Trophoblast cell (in vitro differentiated cells and primary cell): ENCODE measurements at regions not wholly inside any gene's neighbourhood (a gene's known extent, or its start where the extent isn't known, plus 50 kb on each side); places are given as distances from the start of the nearest gene placed in this dataset.
A peak's percentile ranks its signal among the peaks of the same experiment; 100 is the strongest.

Experiments used
- DNase-seq, 2 donors: peaks; one replicate each; pipeline ENCODE4 v3.0.0-alpha.2; 2016
- H2AFZ ChIP-seq: 2 replicates; pipeline ENCODE4 v1.6.1; 2013; ENCODE audit warnings: low read length, moderate library complexity, mild to moderate bottlenecking; ENCODE audit not compliant: insufficient read depth, poor library complexity
- H2AK5ac ChIP-seq: 2 replicates; pipeline ENCODE4 v1.6.1; 2013; ENCODE audit warnings: mild to moderate bottlenecking, low read length
- H2BK120ac ChIP-seq: 2 replicates; pipeline ENCODE4 v1.6.1; 2013; ENCODE audit warnings: low read length, mild to moderate bottlenecking, moderate library complexity; ENCODE audit not compliant: insufficient read depth, poor library complexity
- H2BK12ac ChIP-seq: 2 replicates; pipeline ENCODE4 v1.6.1; 2013; ENCODE audit warnings: mild to moderate bottlenecking, low read length, moderate library complexity
- H2BK5ac ChIP-seq: 2 replicates; pipeline ENCODE4 v1.6.1; 2013; ENCODE audit warnings: low read length, low read depth, moderate library complexity, mild to moderate bottlenecking; ENCODE audit not compliant: poor library complexity
- H3K14ac ChIP-seq: 2 replicates; pipeline ENCODE4 v1.6.1; 2013; ENCODE audit warnings: mild to moderate bottlenecking, low read length
- H3K18ac ChIP-seq: 2 replicates; pipeline ENCODE4 v1.6.1; 2013; ENCODE audit warnings: mild to moderate bottlenecking, low read length
- H3K23ac ChIP-seq: 2 replicates; pipeline ENCODE4 v1.6.1; 2013; ENCODE audit warnings: low read length
- H3K27ac ChIP-seq: 2 replicates; pipeline ENCODE4 v1.5.1; 2013; ENCODE audit warnings: low read depth, mild to moderate bottlenecking, inconsistent platforms, low read length, moderate library complexity
- H3K27me3 ChIP-seq: 2 replicates; pipeline ENCODE4 v1.6.1; 2013; ENCODE audit warnings: inconsistent platforms, mild to moderate bottlenecking, low read length, moderate library complexity; ENCODE audit not compliant: insufficient read depth
- H3K36me3 ChIP-seq, 2 experiments: 1 replicate in 1 of 2; 2 replicates in 1 of 2; pipeline ENCODE4 v1.6.1; 2013; ENCODE audit warnings: low read length in 2 of 2, mild to moderate bottlenecking in 2 of 2, moderate library complexity in 1 of 2; ENCODE audit not compliant: insufficient read depth in 2 of 2, control insufficient read depth in 1 of 2
- H3K4ac ChIP-seq: 2 replicates; pipeline ENCODE4 v1.6.1; 2013; ENCODE audit warnings: low read depth, mild to moderate bottlenecking, low read length, moderate library complexity
- H3K4me1 ChIP-seq, 2 experiments: 1 replicate in 1 of 2; 2 replicates in 1 of 2; pipeline ENCODE4 v1.6.1; 2013; ENCODE audit warnings: low read length in 2 of 2, mild to moderate bottlenecking in 2 of 2, moderate library complexity in 1 of 2; ENCODE audit not compliant: insufficient read depth in 2 of 2, control insufficient read depth in 1 of 2
- H3K4me2 ChIP-seq: 2 replicates; pipeline ENCODE4 v1.6.1; 2013; ENCODE audit warnings: inconsistent platforms, mild to moderate bottlenecking, low read length, moderate library complexity
- H3K4me3 ChIP-seq: 2 replicates; pipeline ENCODE4 v1.5.1; 2013; ENCODE audit warnings: mild to moderate bottlenecking, low read depth, low read length, inconsistent platforms
- H3K79me1 ChIP-seq: one replicate; pipeline ENCODE4 v1.6.1; 2013; ENCODE audit warnings: low read length
- H3K79me2 ChIP-seq: 2 replicates; pipeline ENCODE4 v1.6.1; 2013; ENCODE audit warnings: low read length, mild to moderate bottlenecking; ENCODE audit not compliant: control insufficient read depth, insufficient read depth, poor library complexity
- H3K9ac ChIP-seq: 2 replicates; pipeline ENCODE4 v1.6.1; 2013; ENCODE audit warnings: mild to moderate bottlenecking, low read length
- H3K9me3 ChIP-seq: 2 replicates; pipeline ENCODE4 v1.6.1; 2013; ENCODE audit warnings: low read depth, mild to moderate bottlenecking, control low read depth, inconsistent platforms, low read length; ENCODE audit not compliant: insufficient read depth
- H4K12ac ChIP-seq: 2 replicates; pipeline ENCODE4 v1.6.1; 2013; ENCODE audit warnings: low read depth, mild to moderate bottlenecking, low read length, moderate library complexity
- H4K8ac ChIP-seq: 2 replicates; pipeline ENCODE4 v1.6.1; 2013; ENCODE audit warnings: low read depth, mild to moderate bottlenecking, low read length, moderate library complexity
- H4K91ac ChIP-seq: one replicate; pipeline ENCODE4 v1.6.1; 2013; ENCODE audit warnings: low read depth, mild to moderate bottlenecking, low read length, moderate library complexity
- WGBS: extraction: QIAGEN DNeasy Blood & Tissue Kit; methylation state at CpG from one replicate; pipeline ENCODE4 v1.1.7; 2013; ENCODE audit warnings: missing lambda C conversion rate; ENCODE audit not compliant: insufficient read length, insufficient coverage; ENCODE audit errors: extremely low coverage; 5-methylcytosine and 5-hydroxymethylcytosine counted together

- H4K8ac ChIP-seq = no peak overlapping the region
- no peak overlapping the region for H4K12ac ChIP-seq
- no peak overlapping the region for H4K91ac ChIP-seq
- no peaks in the 10 kb centered on the region for H3K36me3 ChIP-seq
- no peak overlapping the region for H3K18ac ChIP-seq
- H3K9me3 ChIP-seq = peaks cover 4% of the 10 kb centered on the region
- WGBS = no CpG with 5 or more reads among the region's 7 CpGs
- H3K4me3 ChIP-seq = no peak overlapping the region
- no peak overlapping the region for H2BK12ac ChIP-seq
- no peaks in the 10 kb centered on the region for H3K79me1 ChIP-seq
- no peak overlapping the region for H2AK5ac ChIP-seq
- H3K79me2 ChIP-seq = no peaks in the 10 kb centered on the region
- H2BK120ac ChIP-seq = no peak overlapping the region
- H3K4ac ChIP-seq = no peak overlapping the region
- H3K27ac ChIP-seq = no peak overlapping the region
- H3K27me3 ChIP-seq = no peaks in the 10 kb centered on the region
- H3K23ac ChIP-seq = no peak overlapping the region
- H3K4me1 ChIP-seq = no peaks in the 10 kb centered on the region
- H2AFZ ChIP-seq = no peak overlapping the region
- H3K14ac ChIP-seq = no peak overlapping the region
- no peak overlapping the region for H3K4me2 ChIP-seq
- peak in 1 of 2 donors; percentile 13 for DNase-seq
- H3K9ac ChIP-seq = no peak overlapping the region
- H2BK5ac ChIP-seq = no peak overlapping the region
Observed at GRCh38 chr6:166784691-166785090, 157.6 kb upstream of the RPS6KA2 start.

DNA sequence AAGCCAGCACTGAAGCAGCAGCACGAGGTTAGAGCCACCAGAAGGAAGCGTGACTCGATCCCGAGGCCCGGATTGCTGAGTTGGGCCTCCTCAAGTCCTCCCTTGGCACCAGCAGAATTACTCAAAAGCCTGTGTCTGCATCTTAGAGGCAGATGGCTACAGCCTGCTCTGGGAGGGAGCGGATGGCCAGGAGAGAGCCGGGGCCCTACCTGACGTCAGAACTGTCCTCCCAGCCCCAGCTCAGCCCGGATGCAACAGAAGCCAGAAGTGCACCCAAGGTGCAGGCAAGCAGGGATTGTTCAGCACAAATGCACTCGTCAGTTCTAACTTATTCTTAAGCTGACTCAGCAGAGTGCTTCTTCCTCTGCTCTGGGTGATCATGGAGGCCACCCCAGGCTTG, 155.5 kb upstream of the RPS6KA2 start:
- H2AFZ ChIP-seq = no peak overlapping the region
- no peaks in the 10 kb centered on the region for H3K79me2 ChIP-seq
- H3K9ac ChIP-seq = no peak overlapping the region
- DNase-seq = no peak
- no peak overlapping the region for H3K14ac ChIP-seq
- H3K27me3 ChIP-seq = no peaks in the 10 kb centered on the region
- H3K27ac ChIP-seq = no peak overlapping the region
- H2BK120ac ChIP-seq = no peak overlapping the region
- H4K91ac ChIP-seq = no peak overlapping the region
- H3K18ac ChIP-seq = no peak overlapping the region
- no peaks in the 10 kb centered on the region for H3K36me3 ChIP-seq
- H2BK12ac ChIP-seq = no peak overlapping the region
- H4K8ac ChIP-seq = no peak overlapping the region
- H2BK5ac ChIP-seq = no peak overlapping the region
- no peak overlapping the region for H3K4ac ChIP-seq
- H2AK5ac ChIP-seq = no peak overlapping the region
- H3K4me2 ChIP-seq = no peak overlapping the region
- H3K4me3 ChIP-seq = no peak overlapping the region
- H4K12ac ChIP-seq = no peak overlapping the region
- WGBS = no CpG with 5 or more reads among the region's 10 CpGs
- H3K79me1 ChIP-seq = no peaks in the 10 kb centered on the region
- H3K9me3 ChIP-seq = peaks cover 4% of the 10 kb centered on the region
- H3K23ac ChIP-seq = no peak overlapping the region
- H3K4me1 ChIP-seq = no peaks in the 10 kb centered on the region

DNA sequence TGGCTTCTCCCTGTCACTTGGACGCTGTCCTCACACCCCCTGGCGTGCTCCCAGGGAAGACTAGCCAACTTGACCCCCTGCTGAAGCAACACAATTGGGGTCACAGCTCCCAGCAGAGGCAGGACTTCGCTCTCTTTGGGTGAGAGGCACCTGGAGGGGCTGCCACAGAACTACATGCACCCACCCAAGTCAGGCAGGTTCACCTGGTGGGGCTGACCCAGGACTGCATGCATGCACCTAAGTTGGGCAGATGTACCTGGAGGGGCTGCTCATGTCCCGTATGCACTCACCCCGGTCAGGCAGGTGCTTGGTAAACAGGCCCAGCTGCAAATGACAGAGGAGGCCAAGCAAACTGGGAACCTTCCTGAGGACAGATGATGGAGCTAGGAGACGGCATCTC, 154.3 kb upstream of the RPS6KA2 start:
- Histone ChIP-seq H4K8ac (no peak overlapping the region), H4K12ac (no peak overlapping the region), H3K79me1 (no peaks in the 10 kb centered on the region), H2AK5ac (no peak overlapping the region), H3K4me2 (no peak overlapping the region), H4K91ac (no peak overlapping the region), H3K4ac (no peak overlapping the region), H2BK12ac (no peak overlapping the region), H3K27me3 (no peaks in the 10 kb centered on the region), H2AFZ (no peak overlapping the region), H3K9ac (no peak overlapping the region), H2BK5ac (no peak overlapping the region), H3K27ac (no peak overlapping the region), H3K23ac (no peak overlapping the region), H3K14ac (no peak overlapping the region), H3K36me3 (no peaks in the 10 kb centered on the region), H3K18ac (no peak overlapping the region), H3K4me1 (no peaks in the 10 kb centered on the region), H2BK120ac (no peak overlapping the region), H3K79me2 (no peaks in the 10 kb centered on the region), H3K4me3 (no peak overlapping the region), H3K9me3 (peaks cover 7% of the 10 kb centered on the region)
- DNase-seq = no peak
- no CpG with 5 or more reads among the region's 6 CpGs for WGBS

- Histone ChIP-seq H3K9ac (no peak overlapping the region), H3K14ac (no peak overlapping the region), H4K12ac (no peak overlapping the region), H2BK120ac (no peak overlapping the region), H2AFZ (no peak overlapping the region), H3K36me3 (no peaks in the 10 kb centered on the region), H2BK5ac (no peak overlapping the region), H3K23ac (no peak overlapping the region), H3K4ac (no peak overlapping the region), H4K8ac (no peak overlapping the region), H3K79me2 (no peaks in the 10 kb centered on the region), H4K91ac (no peak overlapping the region), H3K9me3 (peaks cover 7% of the 10 kb centered on the region), H3K27me3 (no peaks in the 10 kb centered on the region), H3K4me3 (no peak overlapping the region), H3K4me2 (no peak overlapping the region), H3K79me1 (no peaks in the 10 kb centered on the region), H3K4me1 (peaks cover 0 to 3% of the 10 kb centered on the region in 2 experiments), H3K18ac (no peak overlapping the region), H3K27ac (no peak overlapping the region), H2AK5ac (no peak overlapping the region), H2BK12ac (no peak overlapping the region)
- no peak for DNase-seq
- WGBS = no CpG with 5 or more reads among the region's 13 CpGs
Observed at GRCh38 chr6:166779963-166780683, 153.1 kb upstream of the RPS6KA2 start.
